Retina (tissue), 1 donor: ENCODE measurements at regions not wholly inside any gene's neighbourhood (a gene's known extent, or its start where the extent isn't known, plus 50 kb on each side); places are given as distances from the start of the nearest gene placed in this dataset.

Source experiments
- DNase-seq: peaks from one replicate; pipeline ENCODE4 v3.0.0-alpha.2; 2016

GRCh38 chr18:34649080-34649479, 61.0 kb upstream of the DTNA start:
- no peak for DNase-seq

GRCh38 chr18:34650121-34650545, 60.0 kb upstream of the DTNA start:
- DNase-seq, result no peak

GRCh38 chr18:34651586-34652369, 58.3 kb upstream of the DTNA start:
- DNase-seq, result no peak

- no peak for DNase-seq
Measured at GRCh38 chr18:34655131-34655530, 55.0 kb upstream of the DTNA start.

GRCh38 chr18:34657860-34658500, 52.1 kb upstream of the DTNA start:
- no peak for DNase-seq

- peak; percentile 31 for DNase-seq
Measured at GRCh38 chr18:34659579-34660517, 50.2 kb upstream of the DTNA start.
